ENCODE measurements at regions not wholly inside any gene's neighbourhood (a gene's known extent, or its start where the extent isn't known, plus 50 kb on each side); places are given as distances from the start of the nearest gene placed in this dataset.

DNA sequence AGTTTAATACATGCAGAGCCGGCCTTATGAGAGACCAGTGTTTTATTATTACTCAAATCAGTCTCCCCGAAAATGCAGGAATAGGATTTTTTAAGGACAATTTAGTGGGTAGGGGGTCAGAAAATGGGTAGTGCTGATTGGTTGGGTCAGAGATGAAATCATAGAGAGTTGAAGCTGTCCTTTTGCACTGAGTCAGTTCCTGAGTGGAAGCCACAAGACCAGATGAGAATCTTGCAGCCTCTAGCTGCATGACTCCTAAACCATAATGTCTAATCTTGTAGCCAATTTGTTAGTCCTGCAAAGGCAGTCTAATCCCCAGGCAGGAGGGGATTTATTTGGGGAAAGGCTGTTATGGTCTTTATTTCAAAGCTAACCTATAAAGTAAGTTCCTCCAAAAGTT, 1163.9 kb downstream of the DIAPH3 start:
- H3K4me3 ChIP-seq = no peak overlapping the region
- no peak for DNase-seq
- no peak for ATAC-seq
- no peaks in the 10 kb centered on the region for H3K4me1 ChIP-seq
- intact Hi-C loops (cut with DNase I) = no loop called here
- TF ChIP-seq, protein P1, sequence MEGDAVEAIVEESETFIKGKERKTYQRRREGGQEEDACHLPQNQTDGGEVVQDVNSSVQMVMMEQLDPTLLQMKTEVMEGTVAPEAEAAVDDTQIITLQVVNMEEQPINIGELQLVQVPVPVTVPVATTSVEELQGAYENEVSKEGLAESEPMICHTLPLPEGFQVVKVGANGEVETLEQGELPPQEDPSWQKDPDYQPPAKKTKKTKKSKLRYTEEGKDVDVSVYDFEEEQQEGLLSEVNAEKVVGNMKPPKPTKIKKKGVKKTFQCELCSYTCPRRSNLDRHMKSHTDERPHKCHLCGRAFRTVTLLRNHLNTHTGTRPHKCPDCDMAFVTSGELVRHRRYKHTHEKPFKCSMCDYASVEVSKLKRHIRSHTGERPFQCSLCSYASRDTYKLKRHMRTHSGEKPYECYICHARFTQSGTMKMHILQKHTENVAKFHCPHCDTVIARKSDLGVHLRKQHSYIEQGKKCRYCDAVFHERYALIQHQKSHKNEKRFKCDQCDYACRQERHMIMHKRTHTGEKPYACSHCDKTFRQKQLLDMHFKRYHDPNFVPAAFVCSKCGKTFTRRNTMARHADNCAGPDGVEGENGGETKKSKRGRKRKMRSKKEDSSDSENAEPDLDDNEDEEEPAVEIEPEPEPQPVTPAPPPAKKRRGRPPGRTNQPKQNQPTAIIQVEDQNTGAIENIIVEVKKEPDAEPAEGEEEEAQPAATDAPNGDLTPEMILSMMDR (IDR thresholded peaks at IDR 0.05) = no peak
- H3K9me3 ChIP-seq = no peaks in the 10 kb centered on the region
- H3K27me3 ChIP-seq (ENCODE audit: low read depth) = no peaks in the 10 kb centered on the region
- no peaks in the 10 kb centered on the region for H3K36me3 ChIP-seq
- H3K27ac ChIP-seq = no peak overlapping the region

DNA sequence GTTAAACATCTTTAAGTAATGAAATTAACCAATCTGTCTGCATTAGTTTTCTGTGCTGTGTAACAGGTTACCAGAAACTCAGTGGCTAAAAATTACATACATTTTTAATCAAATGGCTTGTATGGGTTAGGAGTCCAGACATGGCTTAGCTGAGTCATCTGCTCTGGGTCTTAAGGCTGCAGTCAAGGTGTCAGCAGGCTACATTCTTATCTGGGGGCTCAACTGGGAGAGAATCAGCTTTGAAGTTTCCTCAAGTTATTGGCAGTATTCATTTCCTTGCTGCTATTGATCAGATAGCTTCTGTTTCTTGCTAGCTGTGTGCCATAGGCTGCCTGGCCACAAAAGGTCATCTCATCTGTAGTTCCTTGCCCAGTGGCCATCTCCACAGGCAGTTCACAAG, 1163.0 kb downstream of the DIAPH3 start:
- no peaks in the 10 kb centered on the region for H3K27me3 ChIP-seq (ENCODE audit: low read depth)
- intact Hi-C loops (cut with DNase I) = no loop called here
- no peaks in the 10 kb centered on the region for H3K9me3 ChIP-seq
- H3K4me3 ChIP-seq = no peak overlapping the region
- H3K36me3 ChIP-seq = no peaks in the 10 kb centered on the region
- no peak overlapping the region for H3K27ac ChIP-seq
- no peak for DNase-seq
- ATAC-seq = no peak
- TF ChIP-seq, protein P1 (IDR thresholded peaks at IDR 0.05) = no peak
- H3K4me1 ChIP-seq = no peaks in the 10 kb centered on the region

DNA sequence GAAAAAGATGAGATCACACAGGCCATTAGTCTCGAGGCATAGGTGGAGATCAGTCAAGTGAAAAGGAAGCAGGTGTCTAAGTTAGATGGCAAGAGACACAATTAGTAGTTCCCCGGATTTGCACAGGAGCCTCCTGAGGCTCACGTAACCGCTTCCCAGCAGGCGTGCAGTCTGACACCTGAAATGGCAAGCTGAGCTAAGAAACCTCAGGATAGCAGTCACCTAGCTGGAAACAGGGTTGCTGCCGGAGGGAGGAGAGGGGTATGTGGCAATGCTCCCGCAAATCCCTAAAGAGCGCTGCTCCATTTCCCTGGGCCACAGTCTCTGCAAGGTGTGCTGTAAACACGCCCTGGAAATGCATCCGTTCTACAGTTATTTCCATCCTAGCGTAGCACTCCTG, 1151.0 kb downstream of the DIAPH3 start:
- Histone ChIP-seq H3K4me1 (no peaks in the 10 kb centered on the region), H3K4me3 (no peak overlapping the region), H3K27me3 (ENCODE audit: low read depth) (no peaks in the 10 kb centered on the region), H3K36me3 (no peaks in the 10 kb centered on the region), H3K9me3 (no peaks in the 10 kb centered on the region), H3K27ac (no peak overlapping the region)
- DNase-seq = no peak
- intact Hi-C loops (cut with DNase I) = no loop called here
- TF ChIP-seq, protein P1 (IDR thresholded peaks at IDR 0.05) = no peak
- no peak for ATAC-seq

DNA sequence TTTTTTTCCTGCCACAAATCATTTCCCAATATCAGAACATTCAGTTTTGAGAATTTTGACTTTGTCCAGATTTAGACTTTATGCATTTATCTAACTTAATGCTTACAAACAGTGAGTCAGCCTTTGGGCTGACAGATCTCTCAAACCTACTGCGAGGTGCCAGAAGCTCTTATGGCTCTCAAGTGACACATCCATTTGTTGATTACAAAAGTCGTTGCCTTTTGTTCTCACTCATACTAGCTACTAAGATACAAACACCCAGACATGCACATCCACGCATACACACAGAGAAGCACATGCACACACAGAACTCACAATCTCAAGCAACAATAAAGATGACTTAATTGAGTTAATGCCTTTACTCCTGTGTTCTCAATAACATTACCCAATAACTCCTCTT, 1147.5 kb downstream of the DIAPH3 start:
- Histone ChIP-seq H3K4me1 (no peaks in the 10 kb centered on the region), H3K36me3 (no peaks in the 10 kb centered on the region), H3K4me3 (no peak overlapping the region), H3K27me3 (ENCODE audit: low read depth) (no peaks in the 10 kb centered on the region), H3K9me3 (no peaks in the 10 kb centered on the region), H3K27ac (no peak overlapping the region)
- DNase-seq (no peak), ATAC-seq (no peak)
- TF ChIP-seq, protein P1 (IDR thresholded peaks at IDR 0.05) = no peak
- intact Hi-C loops (cut with DNase I) = no loop called here

DNA sequence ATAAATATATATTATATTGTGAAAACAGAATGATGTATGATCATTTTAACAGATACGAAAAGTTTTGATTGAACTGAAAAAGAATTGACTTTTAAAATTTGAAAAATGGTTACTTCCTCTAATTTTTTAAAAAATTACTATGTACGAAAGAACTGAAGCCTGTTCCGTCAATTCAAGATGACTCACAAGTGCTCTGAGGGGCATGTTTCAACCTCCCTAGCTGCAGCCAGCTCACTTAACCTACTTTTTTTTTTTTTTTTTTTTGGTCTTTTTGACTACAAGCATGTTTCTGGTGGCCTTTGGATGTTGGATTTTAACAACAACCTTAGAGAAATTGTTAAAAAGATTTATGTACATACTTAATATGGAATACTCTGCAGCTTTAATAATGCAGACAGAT, 1139.3 kb downstream of the DIAPH3 start:
- no peaks in the 10 kb centered on the region for H3K27me3 ChIP-seq (ENCODE audit: low read depth)
- TF ChIP-seq, protein P1 (IDR thresholded peaks at IDR 0.05) = no peak
- H3K4me1 ChIP-seq = no peaks in the 10 kb centered on the region
- H3K36me3 ChIP-seq = no peaks in the 10 kb centered on the region
- no peak overlapping the region for H3K27ac ChIP-seq
- H3K4me3 ChIP-seq = no peak overlapping the region
- intact Hi-C loops (cut with DNase I) = no loop called here
- no peak for DNase-seq
- ATAC-seq = no peak
- no peaks in the 10 kb centered on the region for H3K9me3 ChIP-seq

DNA sequence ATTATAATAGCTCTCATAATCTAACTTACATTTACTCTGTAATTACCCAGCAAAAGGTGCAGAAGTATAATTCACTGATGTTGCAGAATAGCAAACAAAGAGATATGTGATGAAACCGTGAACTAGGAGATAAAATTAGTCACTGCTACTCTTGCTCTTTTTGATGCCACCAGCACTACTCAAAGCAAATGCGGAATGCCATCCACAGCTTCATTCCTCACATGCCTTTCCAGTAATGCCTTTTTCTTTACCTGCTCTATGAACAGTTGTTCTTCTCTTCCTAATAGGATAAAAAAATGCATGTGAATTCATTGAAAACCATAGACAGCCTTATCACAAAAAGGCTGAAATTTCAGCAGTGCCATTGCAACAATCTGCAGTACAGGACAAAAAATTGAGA, 1129.5 kb downstream of the DIAPH3 start:
- no peaks in the 10 kb centered on the region for H3K4me1 ChIP-seq
- no peak overlapping the region for H3K27ac ChIP-seq
- no peak overlapping the region for H3K4me3 ChIP-seq
- DNase-seq (no peak), ATAC-seq (no peak)
- H3K27me3 ChIP-seq (ENCODE audit: low read depth) = no peaks in the 10 kb centered on the region
- TF ChIP-seq, protein P1 (IDR thresholded peaks at IDR 0.05) = no peak
- no peaks in the 10 kb centered on the region for H3K9me3 ChIP-seq
- no peaks in the 10 kb centered on the region for H3K36me3 ChIP-seq
- intact Hi-C loops (cut with DNase I) = no loop called here
